Ovary (tissue), 3 donors: ENCODE measurements at regions not wholly inside any gene's neighbourhood (a gene's known extent, or its start where the extent isn't known, plus 50 kb on each side); places are given as distances from the start of the nearest gene placed in this dataset.

ENCODE experiments used
- EP300 ChIP-seq: sonication (generic); formaldehyde crosslinking; IDR thresholded peaks from one replicate; pipeline ENCODE4 v1.6.1; 2017; ENCODE audit warnings: antibody characterized with exemption
- POLR2A ChIP-seq: fragments of 450-650 bp; IDR thresholded peaks from one replicate; pipeline ENCODE4 v1.6.1; 2017; ENCODE audit warnings: antibody characterized with exemption, mild to moderate bottlenecking, moderate library complexity
- TF ChIP-seq, protein P1 (sequence below), 3 donors: fragments of 450-650 bp in 2 of 3; fragments of 200-600 bp in 1 of 3; IDR thresholded peaks; one replicate each; pipeline versions ENCODE4 v1.5.1 to v1.8.0; 2016 to 2022; ENCODE audit warnings: antibody characterized with exemption in 3 of 3, mild to moderate bottlenecking in 1 of 3
- donor health status: DM: no; HTN: no; CAD: no.

GRCh38 chr11:103586756-103587155, 449.7 kb upstream of the DDI1 start:
- TF ChIP-seq EP300 (no peak), POLR2A (no peak)
- TF ChIP-seq, protein P1, sequence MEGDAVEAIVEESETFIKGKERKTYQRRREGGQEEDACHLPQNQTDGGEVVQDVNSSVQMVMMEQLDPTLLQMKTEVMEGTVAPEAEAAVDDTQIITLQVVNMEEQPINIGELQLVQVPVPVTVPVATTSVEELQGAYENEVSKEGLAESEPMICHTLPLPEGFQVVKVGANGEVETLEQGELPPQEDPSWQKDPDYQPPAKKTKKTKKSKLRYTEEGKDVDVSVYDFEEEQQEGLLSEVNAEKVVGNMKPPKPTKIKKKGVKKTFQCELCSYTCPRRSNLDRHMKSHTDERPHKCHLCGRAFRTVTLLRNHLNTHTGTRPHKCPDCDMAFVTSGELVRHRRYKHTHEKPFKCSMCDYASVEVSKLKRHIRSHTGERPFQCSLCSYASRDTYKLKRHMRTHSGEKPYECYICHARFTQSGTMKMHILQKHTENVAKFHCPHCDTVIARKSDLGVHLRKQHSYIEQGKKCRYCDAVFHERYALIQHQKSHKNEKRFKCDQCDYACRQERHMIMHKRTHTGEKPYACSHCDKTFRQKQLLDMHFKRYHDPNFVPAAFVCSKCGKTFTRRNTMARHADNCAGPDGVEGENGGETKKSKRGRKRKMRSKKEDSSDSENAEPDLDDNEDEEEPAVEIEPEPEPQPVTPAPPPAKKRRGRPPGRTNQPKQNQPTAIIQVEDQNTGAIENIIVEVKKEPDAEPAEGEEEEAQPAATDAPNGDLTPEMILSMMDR (IDR thresholded peaks at IDR 0.05), result no peak
